ENCODE measurements at regions not wholly inside any gene's neighbourhood (a gene's known extent, or its start where the extent isn't known, plus 50 kb on each side); places are given as distances from the start of the nearest gene placed in this dataset.

- DNase-seq (ENCODE audit: low read depth), result no peak
- ChIA-PET POLR2A (no interaction called here), CTCF (no interaction called here)
- no peaks in the 10 kb centered on the region for H3K27me3 ChIP-seq (ENCODE audit: control insufficient read depth, insufficient read depth, low read length)
- no peaks in the 10 kb centered on the region for H3K36me3 ChIP-seq (ENCODE audit: control insufficient read depth, insufficient read depth, low read length)
- no peak for TF ChIP-seq CTCF (IDR thresholded peaks at IDR 0.05; ENCODE audit: insufficient read depth, low read depth, low read length)
- H3K4me3 ChIP-seq (ENCODE audit: low read depth, low read length), result no peak overlapping the region
Observed at GRCh38 chr4:167787231-167787630, 305.1 kb upstream of the ANXA10 start.

GRCh38 chr4:167802463-167803212 lies 289.7 kb upstream of the ANXA10 start:
- CTCF ChIA-PET, result no interaction called here
- Histone ChIP-seq H3K36me3 (ENCODE audit: control insufficient read depth, insufficient read depth, low read length) (no peaks in the 10 kb centered on the region), H3K27me3 (ENCODE audit: control insufficient read depth, insufficient read depth, low read length) (no peaks in the 10 kb centered on the region), H3K4me3 (ENCODE audit: low read depth, low read length) (no peak overlapping the region)
- TF ChIP-seq CTCF (IDR thresholded peaks at IDR 0.05; ENCODE audit: insufficient read depth, low read depth, low read length), result no peak
- POLR2A ChIA-PET, result no interaction called here
- no peak for DNase-seq (ENCODE audit: low read depth)

GRCh38 chr4:167811958-167812357 lies 280.4 kb upstream of the ANXA10 start:
- ChIA-PET POLR2A (no interaction called here), CTCF (no interaction called here)
- DNase-seq (ENCODE audit: low read depth), result no peak
- TF ChIP-seq CTCF (IDR thresholded peaks at IDR 0.05; ENCODE audit: insufficient read depth, low read depth, low read length), result no peak
- Histone ChIP-seq H3K4me3 (ENCODE audit: low read depth, low read length) (no peak overlapping the region), H3K36me3 (ENCODE audit: control insufficient read depth, insufficient read depth, low read length) (no peaks in the 10 kb centered on the region), H3K27me3 (ENCODE audit: control insufficient read depth, insufficient read depth, low read length) (no peaks in the 10 kb centered on the region)

GRCh38 chr4:167826281-167826680 lies 266.1 kb upstream of the ANXA10 start:
- Histone ChIP-seq H3K4me3 (ENCODE audit: low read depth, low read length) (no peak overlapping the region), H3K36me3 (ENCODE audit: control insufficient read depth, insufficient read depth, low read length) (no peaks in the 10 kb centered on the region), H3K27me3 (ENCODE audit: control insufficient read depth, insufficient read depth, low read length) (no peaks in the 10 kb centered on the region)
- ChIA-PET POLR2A (no interaction called here), CTCF (no interaction called here)
- TF ChIP-seq CTCF (IDR thresholded peaks at IDR 0.05; ENCODE audit: insufficient read depth, low read depth, low read length), result no peak
- no peak for DNase-seq (ENCODE audit: low read depth)

GRCh38 chr4:167831855-167832254 lies 260.5 kb upstream of the ANXA10 start:
- no peaks in the 10 kb centered on the region for H3K27me3 ChIP-seq (ENCODE audit: control insufficient read depth, insufficient read depth, low read length)
- TF ChIP-seq CTCF (IDR thresholded peaks at IDR 0.05; ENCODE audit: insufficient read depth, low read depth, low read length), result no peak
- no peak for DNase-seq (ENCODE audit: low read depth)
- no peaks in the 10 kb centered on the region for H3K36me3 ChIP-seq (ENCODE audit: control insufficient read depth, insufficient read depth, low read length)
- POLR2A ChIA-PET, result no interaction called here
- CTCF ChIA-PET, result no interaction called here
- no peak overlapping the region for H3K4me3 ChIP-seq (ENCODE audit: low read depth, low read length)

Data from BJ (cell line).